Nephron progenitor cell (in vitro differentiated cells): ENCODE measurements at regions not wholly inside any gene's neighbourhood (a gene's known extent, or its start where the extent isn't known, plus 50 kb on each side); places are given as distances from the start of the nearest gene placed in this dataset.

Source experiments
- DNase-seq: peaks from one replicate; pipeline ENCODE4 v3.0.0; 2021
- H3K27ac Mint-ChIP-seq: 2 replicates; pipeline ENCODE4 v1.8.0; 2021; ENCODE audit warnings: mild to moderate bottlenecking, moderate library complexity, mixed read lengths
- H3K27me3 Mint-ChIP-seq: 2 replicates; pipeline ENCODE4 v1.8.0; 2021; ENCODE audit warnings: mild to moderate bottlenecking, low read depth, mixed read lengths; ENCODE audit not compliant: poor library complexity
- H3K36me3 Mint-ChIP-seq: 2 replicates; pipeline ENCODE4 v1.8.0; 2021; ENCODE audit warnings: low read depth, mixed read lengths
- H3K4me1 Mint-ChIP-seq: 2 replicates; pipeline ENCODE4 v1.8.0; 2021; ENCODE audit warnings: mixed read lengths
- H3K4me3 Mint-ChIP-seq: 2 replicates; pipeline ENCODE4 v1.8.0; 2021; ENCODE audit warnings: mild to moderate bottlenecking, moderate library complexity, mixed read lengths
- H3K9me3 Mint-ChIP-seq: 2 replicates; pipeline ENCODE4 v1.8.0; 2021; ENCODE audit warnings: mild to moderate bottlenecking, moderate library complexity, mixed read lengths
- TF ChIP-seq, protein P1 (sequence below): fragments of 200-600 bp; sonication (generic); IDR thresholded peaks from 2 replicates; pipeline ENCODE4 v1.5.0; 2021; ENCODE audit warnings: antibody characterized with exemption

DNA sequence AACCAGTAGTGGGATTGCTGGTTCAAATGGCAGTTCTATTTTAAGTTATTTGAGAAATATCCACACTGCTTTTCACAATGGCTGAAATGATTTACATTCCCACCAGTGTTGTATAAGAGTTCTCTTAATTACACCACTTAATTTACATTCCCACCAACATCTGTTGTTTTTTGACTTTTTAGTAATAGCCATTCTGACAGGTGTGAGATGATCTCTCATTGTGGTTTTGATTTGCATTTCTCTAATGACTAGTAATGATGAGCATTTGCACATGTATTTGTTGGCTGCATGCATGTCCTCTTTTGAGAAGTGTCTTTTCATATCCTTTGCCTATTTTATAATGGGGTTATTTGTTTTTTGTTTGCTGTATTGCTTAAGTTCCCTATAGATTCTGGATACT lies 688.3 kb downstream of the PRR16 start:
- H3K27ac Mint-ChIP-seq, result no peak overlapping the region
- H3K36me3 Mint-ChIP-seq, result no peaks in the 10 kb centered on the region
- H3K27me3 Mint-ChIP-seq, result no peaks in the 10 kb centered on the region
- TF ChIP-seq, protein P1, sequence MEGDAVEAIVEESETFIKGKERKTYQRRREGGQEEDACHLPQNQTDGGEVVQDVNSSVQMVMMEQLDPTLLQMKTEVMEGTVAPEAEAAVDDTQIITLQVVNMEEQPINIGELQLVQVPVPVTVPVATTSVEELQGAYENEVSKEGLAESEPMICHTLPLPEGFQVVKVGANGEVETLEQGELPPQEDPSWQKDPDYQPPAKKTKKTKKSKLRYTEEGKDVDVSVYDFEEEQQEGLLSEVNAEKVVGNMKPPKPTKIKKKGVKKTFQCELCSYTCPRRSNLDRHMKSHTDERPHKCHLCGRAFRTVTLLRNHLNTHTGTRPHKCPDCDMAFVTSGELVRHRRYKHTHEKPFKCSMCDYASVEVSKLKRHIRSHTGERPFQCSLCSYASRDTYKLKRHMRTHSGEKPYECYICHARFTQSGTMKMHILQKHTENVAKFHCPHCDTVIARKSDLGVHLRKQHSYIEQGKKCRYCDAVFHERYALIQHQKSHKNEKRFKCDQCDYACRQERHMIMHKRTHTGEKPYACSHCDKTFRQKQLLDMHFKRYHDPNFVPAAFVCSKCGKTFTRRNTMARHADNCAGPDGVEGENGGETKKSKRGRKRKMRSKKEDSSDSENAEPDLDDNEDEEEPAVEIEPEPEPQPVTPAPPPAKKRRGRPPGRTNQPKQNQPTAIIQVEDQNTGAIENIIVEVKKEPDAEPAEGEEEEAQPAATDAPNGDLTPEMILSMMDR, result no peak
- no peaks in the 10 kb centered on the region for H3K4me1 Mint-ChIP-seq
- no peaks in the 10 kb centered on the region for H3K9me3 Mint-ChIP-seq
- no peak overlapping the region for H3K4me3 Mint-ChIP-seq
- DNase-seq, result no peak

GRCh38 chr5:121156565-121156964 lies 692.5 kb downstream of the PRR16 start:
- H3K4me1 Mint-ChIP-seq, result no peaks in the 10 kb centered on the region
- TF ChIP-seq, protein P1, result no peak
- H3K9me3 Mint-ChIP-seq, result no peaks in the 10 kb centered on the region
- no peak for DNase-seq
- H3K27ac Mint-ChIP-seq, result no peak overlapping the region
- no peaks in the 10 kb centered on the region for H3K36me3 Mint-ChIP-seq
- no peaks in the 10 kb centered on the region for H3K27me3 Mint-ChIP-seq
- H3K4me3 Mint-ChIP-seq, result no peak overlapping the region

- DNase-seq, result no peak
- H3K9me3 Mint-ChIP-seq, result no peaks in the 10 kb centered on the region
- H3K27ac Mint-ChIP-seq, result no peak overlapping the region
- TF ChIP-seq, protein P1, result no peak
- no peaks in the 10 kb centered on the region for H3K36me3 Mint-ChIP-seq
- no peaks in the 10 kb centered on the region for H3K27me3 Mint-ChIP-seq
- no peaks in the 10 kb centered on the region for H3K4me1 Mint-ChIP-seq
- no peak overlapping the region for H3K4me3 Mint-ChIP-seq
Measured at GRCh38 chr5:121158451-121158850, 693.2 kb upstream of the FTMT start.

DNA sequence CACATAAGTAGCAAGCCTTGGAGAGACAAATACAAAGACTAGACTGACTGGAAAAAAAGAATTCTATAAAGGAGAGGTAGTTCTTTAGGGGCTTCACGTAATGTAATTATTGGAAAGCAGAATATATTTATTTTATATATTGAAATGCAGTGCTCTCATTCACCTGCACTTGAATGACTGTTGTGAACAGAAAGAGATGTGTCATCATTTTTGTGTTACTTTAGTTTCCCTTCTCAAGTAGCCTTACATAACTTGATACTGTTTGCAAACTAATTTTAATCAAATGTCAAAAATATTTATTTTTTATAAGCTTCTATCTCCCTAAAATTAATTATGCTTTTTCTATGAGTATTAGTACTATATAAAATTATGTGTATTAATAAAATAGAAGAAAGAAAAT lies 691.1 kb upstream of the FTMT start:
- Mint-ChIP-seq H3K36me3 (no peaks in the 10 kb centered on the region), H3K27ac (no peak overlapping the region), H3K4me3 (no peak overlapping the region), H3K4me1 (no peaks in the 10 kb centered on the region), H3K27me3 (no peaks in the 10 kb centered on the region), H3K9me3 (no peaks in the 10 kb centered on the region)
- no peak for DNase-seq
- TF ChIP-seq, protein P1, result no peak

- H3K27me3 Mint-ChIP-seq, result no peaks in the 10 kb centered on the region
Measured at GRCh38 chr5:121164632-121165031, 687.0 kb upstream of the FTMT start.

DNA sequence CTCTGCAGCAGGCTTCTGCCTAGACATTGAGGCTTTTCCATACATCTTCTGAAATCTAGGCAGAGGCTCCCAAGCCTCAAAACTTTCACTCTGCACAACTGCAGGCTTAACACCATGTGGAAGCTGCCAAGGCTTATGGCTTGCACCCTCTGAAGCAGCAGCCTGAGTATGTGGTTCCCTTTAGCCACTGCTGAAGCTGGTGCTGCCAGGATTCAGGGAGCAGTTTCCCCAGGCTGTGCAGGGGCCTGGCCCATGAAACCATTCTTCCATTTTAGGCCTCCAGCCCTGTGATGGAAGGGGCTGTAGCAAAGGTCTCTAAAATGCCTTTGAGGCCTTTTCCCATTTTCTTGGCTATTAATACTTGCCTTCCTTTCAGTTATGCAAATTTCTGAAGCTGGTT lies 680.3 kb upstream of the FTMT start:
- DNase-seq, result no peak

More at GRCh38 chr5:121164632-121165031, 687.0 kb upstream of the FTMT start:
- no peak overlapping the region for H3K27ac Mint-ChIP-seq
- H3K4me1 Mint-ChIP-seq, result no peaks in the 10 kb centered on the region
- no peak for DNase-seq
- H3K9me3 Mint-ChIP-seq, result no peaks in the 10 kb centered on the region
- H3K36me3 Mint-ChIP-seq, result no peaks in the 10 kb centered on the region
- H3K4me3 Mint-ChIP-seq, result no peak overlapping the region
- TF ChIP-seq, protein P1, result no peak

More for the DNA sequence above, 680.3 kb upstream of the FTMT start:
- TF ChIP-seq, protein P1, result no peak
- Mint-ChIP-seq H3K27me3 (peaks cover 3% of the 10 kb centered on the region), H3K36me3 (no peaks in the 10 kb centered on the region), H3K27ac (no peak overlapping the region), H3K9me3 (no peaks in the 10 kb centered on the region), H3K4me3 (no peak overlapping the region), H3K4me1 (no peaks in the 10 kb centered on the region)
